ENCODE measurements at regions not wholly inside any gene's neighbourhood (a gene's known extent, or its start where the extent isn't known, plus 50 kb on each side); places are given as distances from the start of the nearest gene placed in this dataset.

- no peak overlapping the region for H3K4me2 ChIP-seq (ENCODE audit: unreplicated experiment)
- H3K79me2 ChIP-seq (ENCODE audit: insufficient read depth) = no peaks in the 10 kb centered on the region
- no peak overlapping the region for H3K9ac ChIP-seq
- H2AFZ ChIP-seq = no peak overlapping the region
- in situ Hi-C loops (cut with MboI) = no loop called here
- TF ChIP-seq EZH2 (IDR thresholded peaks at IDR 0.05; ENCODE audit: insufficient read depth, poor library complexity, severe bottlenecking) = no peak
- TF ChIP-seq EZH2phosphoT487 (IDR thresholded peaks at IDR 0.05; ENCODE audit: insufficient read depth, low read depth) = no peak
- no peaks in the 10 kb centered on the region for H4K20me1 ChIP-seq (ENCODE audit: insufficient read depth)
- H3K9me3 ChIP-seq (ENCODE audit: low read depth) = peaks cover 3% of the 10 kb centered on the region
- H3K27me3 ChIP-seq (replicated peaks; ENCODE audit: insufficient read depth) = no peaks in the 10 kb centered on the region
- H3K27ac ChIP-seq = no peak overlapping the region
- no peak for DNase-seq
- no peak overlapping the region for H3K4me3 ChIP-seq
- H3K4me1 ChIP-seq (ENCODE audit: insufficient read depth) = no peaks in the 10 kb centered on the region
- H3F3A ChIP-seq (ENCODE audit: insufficient read depth) = no peaks in the 10 kb centered on the region
- H3K9me2 ChIP-seq (ENCODE audit: insufficient read depth) = no peaks in the 10 kb centered on the region
- WGBS, 2 experiments (ENCODE audit: low coverage in 1 of 2, low lambda C conversion rate in 2 of 2, missing lambda C conversion rate in 2 of 2) = 74% methylated on average over 15 of the region's 15 CpGs
- H3K36me3 ChIP-seq (ENCODE audit: low read depth) = no peaks in the 10 kb centered on the region
Measured at GRCh38 chr22:49142296-49142695, 685.4 kb downstream of the BRD1 start.

GRCh38 chr22:49141761-49142160 lies 685.9 kb downstream of the BRD1 start:
- no peak overlapping the region for H3K4me3 ChIP-seq
- no peak overlapping the region for H3K27ac ChIP-seq
- H3K9me3 ChIP-seq (ENCODE audit: low read depth) = peaks cover 3% of the 10 kb centered on the region
- no peaks in the 10 kb centered on the region for H3K9me2 ChIP-seq (ENCODE audit: insufficient read depth)
- H3F3A ChIP-seq (ENCODE audit: insufficient read depth) = no peaks in the 10 kb centered on the region
- no peak for TF ChIP-seq EZH2phosphoT487 (IDR thresholded peaks at IDR 0.05; ENCODE audit: insufficient read depth, low read depth)
- no peak for TF ChIP-seq EZH2 (IDR thresholded peaks at IDR 0.05; ENCODE audit: insufficient read depth, poor library complexity, severe bottlenecking)
- H3K4me1 ChIP-seq (ENCODE audit: insufficient read depth) = no peaks in the 10 kb centered on the region
- no peak overlapping the region for H3K9ac ChIP-seq
- no peak overlapping the region for H3K4me2 ChIP-seq (ENCODE audit: unreplicated experiment)
- no peaks in the 10 kb centered on the region for H3K79me2 ChIP-seq (ENCODE audit: insufficient read depth)
- H3K36me3 ChIP-seq (ENCODE audit: low read depth) = no peaks in the 10 kb centered on the region
- WGBS, 2 experiments (ENCODE audit: low coverage in 1 of 2, low lambda C conversion rate in 2 of 2, missing lambda C conversion rate in 2 of 2) = 43 to 58% methylated on average over 11 of the region's 11 CpGs
- H3K27me3 ChIP-seq (replicated peaks; ENCODE audit: insufficient read depth) = no peaks in the 10 kb centered on the region
- in situ Hi-C loops (cut with MboI) = no loop called here
- no peak for DNase-seq
- H2AFZ ChIP-seq = no peak overlapping the region
- H4K20me1 ChIP-seq (ENCODE audit: insufficient read depth) = no peaks in the 10 kb centered on the region

- WGBS, 2 experiments (ENCODE audit: low coverage in 1 of 2, low lambda C conversion rate in 2 of 2, missing lambda C conversion rate in 2 of 2) = 49 to 53% methylated on average over 23 to 24 of the region's 24 CpGs
- Histone ChIP-seq H3K9me3 (ENCODE audit: low read depth) (peaks cover 3% of the 10 kb centered on the region), H3K9ac (no peak overlapping the region), H3K27me3 (replicated peaks; ENCODE audit: insufficient read depth) (no peaks in the 10 kb centered on the region), H3K27ac (no peak overlapping the region), H3F3A (ENCODE audit: insufficient read depth) (no peaks in the 10 kb centered on the region), H3K36me3 (ENCODE audit: low read depth) (no peaks in the 10 kb centered on the region), H3K4me2 (ENCODE audit: unreplicated experiment) (no peak overlapping the region), H2AFZ (no peak overlapping the region), H3K4me3 (no peak overlapping the region), H3K9me2 (ENCODE audit: insufficient read depth) (no peaks in the 10 kb centered on the region), H4K20me1 (ENCODE audit: insufficient read depth) (no peaks in the 10 kb centered on the region), H3K79me2 (ENCODE audit: insufficient read depth) (no peaks in the 10 kb centered on the region), H3K4me1 (ENCODE audit: insufficient read depth) (no peaks in the 10 kb centered on the region)
- TF ChIP-seq EZH2 (IDR thresholded peaks at IDR 0.05; ENCODE audit: insufficient read depth, poor library complexity, severe bottlenecking) = no peak
- no peak for DNase-seq
- in situ Hi-C loops (cut with MboI) = no loop called here
Measured at GRCh38 chr22:49140911-49141665, 686.6 kb downstream of the BRD1 start.

GRCh38 chr22:49139492-49140151 lies 688.1 kb downstream of the BRD1 start:
- 31 to 47% methylated on average over 14 of the region's 15 CpGs for WGBS, 2 experiments (ENCODE audit: low coverage in 1 of 2, low lambda C conversion rate in 2 of 2, missing lambda C conversion rate in 2 of 2)
- no peaks in the 10 kb centered on the region for H3K4me1 ChIP-seq (ENCODE audit: insufficient read depth)
- in situ Hi-C loops (cut with MboI) = no loop called here
- no peak overlapping the region for H3K4me3 ChIP-seq
- no peaks in the 10 kb centered on the region for H3K79me2 ChIP-seq (ENCODE audit: insufficient read depth)
- H3F3A ChIP-seq (ENCODE audit: insufficient read depth) = no peaks in the 10 kb centered on the region
- no peaks in the 10 kb centered on the region for H3K27me3 ChIP-seq (replicated peaks; ENCODE audit: insufficient read depth)
- TF ChIP-seq EZH2 (IDR thresholded peaks at IDR 0.05; ENCODE audit: insufficient read depth, poor library complexity, severe bottlenecking) = no peak
- no peak for TF ChIP-seq EZH2phosphoT487 (IDR thresholded peaks at IDR 0.05; ENCODE audit: insufficient read depth, low read depth)
- H3K9me3 ChIP-seq (ENCODE audit: low read depth) = peaks cover 3% of the 10 kb centered on the region
- DNase-seq = no peak
- no peak overlapping the region for H3K9ac ChIP-seq
- no peak overlapping the region for H3K4me2 ChIP-seq (ENCODE audit: unreplicated experiment)
- no peaks in the 10 kb centered on the region for H3K9me2 ChIP-seq (ENCODE audit: insufficient read depth)
- H3K36me3 ChIP-seq (ENCODE audit: low read depth) = no peaks in the 10 kb centered on the region
- no peaks in the 10 kb centered on the region for H4K20me1 ChIP-seq (ENCODE audit: insufficient read depth)
- H2AFZ ChIP-seq = no peak overlapping the region
- H3K27ac ChIP-seq = no peak overlapping the region
